ENCODE measurements at regions not wholly inside any gene's neighbourhood (a gene's known extent, or its start where the extent isn't known, plus 50 kb on each side); places are given as distances from the start of the nearest gene placed in this dataset.

DNA sequence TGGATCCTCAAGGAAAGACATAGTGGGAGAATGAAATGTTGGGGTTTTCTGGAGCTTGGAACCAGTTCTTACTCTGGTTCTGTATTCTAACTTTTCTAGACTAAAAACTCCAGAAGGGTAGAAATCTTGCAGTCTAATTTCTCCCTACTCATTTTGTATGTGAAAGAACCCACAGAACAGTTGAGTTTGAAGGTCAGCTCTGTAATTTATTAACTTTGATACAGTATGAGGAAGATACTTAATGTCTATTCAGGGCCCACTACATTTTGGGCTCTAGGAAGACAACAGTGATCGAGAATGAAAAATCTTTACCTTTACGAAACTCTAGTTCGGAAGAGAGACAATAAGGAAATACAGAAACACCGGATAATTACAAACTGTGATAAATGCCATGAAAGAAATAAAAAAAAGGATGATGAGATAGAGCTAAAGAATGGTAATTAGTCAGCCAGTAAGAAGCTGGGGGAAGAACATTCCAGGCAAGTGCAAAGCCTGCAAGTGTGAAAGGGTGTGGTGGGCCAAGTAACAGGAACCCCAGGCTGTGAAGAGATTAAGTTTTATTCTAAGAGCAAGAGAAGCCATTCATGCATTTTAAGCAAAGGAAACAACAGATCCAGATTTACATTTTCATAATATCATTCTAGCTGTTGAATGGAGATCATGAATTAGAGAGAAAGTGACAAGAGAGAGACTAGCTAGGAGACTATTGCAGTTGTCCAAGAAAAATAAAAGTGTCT is 159.9 kb upstream of the HMCN1 start:
- no peak for DNase-seq

DNA sequence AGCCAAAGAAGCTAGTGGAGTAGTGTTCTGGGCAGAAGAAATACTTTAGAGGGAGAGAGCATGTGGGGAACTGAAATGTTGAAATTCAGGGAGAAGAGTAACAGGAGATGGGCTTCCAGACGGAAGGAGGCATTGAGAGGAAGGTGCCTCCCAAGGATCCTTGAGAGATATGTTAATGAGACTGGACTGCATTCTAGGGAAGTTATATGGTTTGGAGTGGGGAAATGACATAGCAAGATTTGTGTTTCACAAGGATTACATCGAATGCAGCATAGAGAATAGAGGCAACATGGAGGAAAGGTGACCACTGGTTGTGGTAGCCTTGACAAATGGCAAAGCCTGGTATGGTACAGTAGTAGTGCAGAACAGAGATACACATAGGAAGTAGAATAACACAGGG is 160.5 kb upstream of the HMCN1 start:
- DNase-seq: no peak

GRCh38 chr1:185573162-185573561 is 161.0 kb upstream of the HMCN1 start:
- DNase-seq: no peak

- no peak for DNase-seq
Observed at GRCh38 chr1:185570962-185571361, 163.2 kb upstream of the HMCN1 start.

DNA sequence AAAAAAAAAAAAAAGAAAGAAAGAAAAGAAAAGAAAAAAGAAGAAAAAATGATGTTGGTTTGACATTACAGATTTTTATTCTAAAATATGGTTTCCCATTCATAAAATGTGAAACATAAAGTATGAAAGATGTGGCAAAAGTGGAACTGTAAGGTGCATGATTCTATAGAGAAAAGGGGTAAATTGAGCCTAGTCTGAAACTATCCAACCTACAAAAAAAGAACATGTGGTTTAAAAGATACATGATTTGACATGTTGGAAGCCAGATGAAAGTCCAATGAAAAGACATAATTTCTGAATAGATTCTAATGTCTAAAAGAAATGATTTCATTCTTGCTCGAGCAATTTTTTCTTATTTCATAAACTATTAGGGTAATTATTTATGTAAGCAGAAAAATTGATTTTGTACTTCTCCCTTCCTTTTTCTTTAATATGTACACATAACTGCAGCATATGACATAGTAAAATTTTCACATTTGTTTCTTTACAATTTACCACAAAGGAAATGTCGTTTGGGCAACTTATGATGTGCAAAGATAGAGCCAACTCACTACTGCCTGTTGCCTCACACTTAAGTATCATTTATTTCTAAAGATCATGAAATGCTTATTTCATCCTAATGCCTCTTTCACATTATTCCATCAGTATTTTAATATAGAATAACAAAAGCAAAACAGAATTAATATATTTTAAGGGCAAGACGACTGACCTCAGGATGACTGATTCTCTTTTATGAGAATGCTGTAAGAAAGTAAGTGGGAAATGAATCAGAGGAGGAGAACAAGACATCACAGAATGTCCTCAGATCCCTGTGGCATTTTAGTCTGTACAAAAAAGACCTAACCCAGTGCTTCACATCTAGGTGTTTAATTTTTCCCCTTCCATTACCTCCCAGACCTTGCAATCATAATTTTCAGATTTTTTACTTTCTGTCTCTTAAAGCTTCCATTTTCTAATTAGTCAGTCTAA is 165.8 kb upstream of the HMCN1 start:
- peak; percentile 33 for DNase-seq

DNA sequence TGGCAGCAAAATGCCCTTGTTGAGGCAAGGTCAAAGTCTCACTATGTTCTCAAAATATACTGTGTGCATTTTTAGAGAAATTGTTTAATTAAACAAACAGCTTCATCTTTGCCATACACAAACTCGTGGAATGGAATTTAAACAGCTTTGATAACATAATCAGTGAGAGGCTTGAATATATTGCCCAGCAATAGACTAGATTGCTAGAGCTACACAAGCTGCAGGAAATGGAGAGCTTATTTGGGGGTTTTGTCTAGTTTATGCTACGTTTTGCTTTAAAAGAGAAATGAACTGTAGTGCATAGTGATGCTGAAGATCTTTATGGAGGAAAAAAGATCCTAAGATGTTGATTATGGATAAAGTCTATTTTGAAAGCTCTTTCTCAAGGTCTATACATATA is 166.8 kb upstream of the HMCN1 start:
- DNase-seq: no peak

GRCh38 chr1:185566995-185567394 is 167.2 kb upstream of the HMCN1 start:
- peak; percentile 70 for DNase-seq

DNA sequence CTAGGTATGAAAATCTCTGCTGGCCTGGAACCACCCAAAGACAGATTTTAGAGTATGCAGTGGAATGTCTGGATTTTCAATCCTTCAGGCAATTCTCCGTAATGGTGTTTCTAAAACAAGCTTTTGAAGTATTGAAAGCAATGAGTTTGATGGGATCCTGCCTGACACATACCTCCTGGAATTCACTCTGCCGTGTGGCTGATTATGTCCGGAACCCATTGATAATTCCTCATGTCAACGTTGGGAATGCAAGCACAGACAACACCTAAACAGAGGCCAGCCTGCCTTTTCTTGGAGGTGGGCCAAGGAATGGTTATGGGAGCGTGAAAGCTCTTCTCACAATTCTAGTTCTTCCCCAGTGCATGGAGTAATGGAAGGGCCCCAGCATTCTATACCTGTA is 168.9 kb upstream of the HMCN1 start:
- DNase-seq: no peak

- no peak for DNase-seq
Observed at GRCh38 chr1:185564816-185565215, 169.4 kb upstream of the HMCN1 start.

DNA sequence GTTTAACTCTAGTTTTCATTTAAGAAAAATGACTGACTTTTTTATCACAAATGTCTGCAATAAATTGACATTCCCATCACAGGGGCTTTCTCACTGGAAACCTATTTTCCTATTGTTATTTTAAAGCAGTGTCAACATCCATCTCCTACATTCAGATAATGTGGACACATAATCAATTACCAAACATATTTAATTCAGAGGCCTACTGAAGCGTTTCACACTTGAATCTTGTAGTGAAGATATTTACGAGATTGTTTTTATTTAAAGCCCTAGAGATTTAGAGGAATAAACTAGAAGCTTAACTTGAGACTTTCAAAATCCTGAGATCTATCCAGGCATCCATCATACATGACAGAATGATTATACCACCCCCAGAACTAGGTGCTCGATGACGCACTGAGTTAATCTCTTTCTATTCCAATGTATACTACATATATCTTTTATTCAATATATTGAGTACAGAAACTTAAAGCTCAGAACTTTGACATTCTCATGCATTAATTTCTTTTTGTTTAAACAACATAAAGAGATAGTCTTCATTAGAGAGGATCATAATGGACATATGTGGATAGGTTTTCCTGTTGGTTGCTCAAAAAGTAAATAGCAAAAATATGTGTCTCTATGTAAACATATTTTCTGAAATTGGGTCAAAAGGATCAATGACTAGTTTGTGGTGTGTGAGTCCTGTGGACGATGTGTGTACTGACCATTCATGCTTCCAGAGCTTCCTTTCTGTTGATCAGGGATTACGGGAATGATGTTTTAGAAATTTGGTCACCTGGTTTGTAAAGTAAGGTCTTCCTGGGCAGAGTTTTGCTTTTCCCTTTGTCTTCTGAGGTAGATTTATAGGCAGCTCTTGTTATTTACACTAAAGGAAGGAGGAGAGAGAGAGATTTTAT is 171.5 kb upstream of the HMCN1 start:
- DNase-seq: no peak

- DNase-seq: peak; percentile 47
Observed at GRCh38 chr1:185561629-185562028, 172.6 kb upstream of the HMCN1 start.

DNA sequence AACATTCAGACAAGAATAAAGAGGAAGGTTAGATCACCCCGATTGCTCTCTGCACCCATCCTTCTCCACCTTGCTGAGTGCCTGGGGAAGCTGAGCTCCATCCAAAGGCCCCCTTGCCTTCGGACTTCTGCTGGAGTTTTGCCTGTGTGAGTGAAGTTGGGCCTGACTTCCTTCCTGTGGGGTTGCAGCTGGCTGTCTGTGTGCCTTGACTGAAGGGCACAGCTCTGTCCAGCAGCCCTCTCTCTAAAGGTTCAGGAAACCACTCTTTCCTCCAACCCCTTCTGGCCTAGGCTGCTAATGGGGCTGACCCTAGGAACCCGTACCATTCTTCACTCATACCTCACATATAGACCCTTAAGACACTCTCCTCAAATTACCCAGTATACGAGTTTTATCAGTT is 173.4 kb upstream of the HMCN1 start:
- no peak for DNase-seq

DNA sequence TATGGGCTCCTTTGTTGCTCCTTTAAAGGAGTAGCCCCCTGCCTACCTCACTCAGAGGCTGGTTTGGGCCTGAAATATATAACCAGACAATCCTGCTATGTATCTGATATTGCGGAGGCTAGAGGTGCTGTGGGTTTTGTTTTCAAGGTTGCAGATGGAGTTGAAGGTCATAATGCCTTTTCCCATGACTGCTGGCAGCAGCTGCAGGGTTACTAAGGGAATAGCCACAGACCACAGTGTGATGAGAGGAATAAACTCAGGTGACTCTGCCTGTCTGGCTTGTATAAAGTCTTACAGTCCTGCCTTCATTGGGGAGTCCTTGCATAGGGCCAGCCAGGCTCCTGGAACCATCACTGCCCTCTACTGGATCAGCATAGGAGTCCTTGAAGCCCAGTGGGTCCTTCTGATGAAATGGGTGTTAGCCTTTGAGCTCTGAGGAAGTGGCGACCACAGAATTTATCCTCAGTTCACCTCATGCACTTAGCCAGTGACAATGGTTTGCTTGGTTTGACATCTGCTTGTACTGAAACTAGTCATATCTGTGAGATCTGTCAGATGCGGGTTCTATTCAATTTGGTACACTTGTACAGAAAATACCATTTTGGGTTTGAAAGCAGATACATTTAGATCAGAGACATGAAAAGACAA is 174.4 kb upstream of the HMCN1 start:
- peak; percentile 87 for DNase-seq

DNA sequence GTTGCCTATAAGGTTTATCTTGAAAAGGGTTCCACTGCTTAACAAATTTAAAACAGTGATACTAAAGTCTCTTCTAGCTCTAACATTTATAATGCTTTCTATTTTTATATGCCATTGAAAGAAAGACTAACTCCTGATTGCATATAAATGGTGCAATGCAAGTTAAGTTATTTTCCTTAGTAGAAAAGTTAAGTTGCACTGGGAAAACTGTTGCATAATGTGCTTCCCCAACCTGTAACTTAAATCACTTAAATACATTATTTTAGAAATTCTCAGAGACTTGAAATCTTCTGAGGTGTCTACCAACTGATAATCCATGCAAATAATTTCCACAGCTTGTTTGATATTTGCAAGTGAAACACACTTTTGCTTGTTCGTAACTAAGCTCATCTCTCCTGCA is 175.0 kb upstream of the HMCN1 start:
- DNase-seq: no peak

DNA sequence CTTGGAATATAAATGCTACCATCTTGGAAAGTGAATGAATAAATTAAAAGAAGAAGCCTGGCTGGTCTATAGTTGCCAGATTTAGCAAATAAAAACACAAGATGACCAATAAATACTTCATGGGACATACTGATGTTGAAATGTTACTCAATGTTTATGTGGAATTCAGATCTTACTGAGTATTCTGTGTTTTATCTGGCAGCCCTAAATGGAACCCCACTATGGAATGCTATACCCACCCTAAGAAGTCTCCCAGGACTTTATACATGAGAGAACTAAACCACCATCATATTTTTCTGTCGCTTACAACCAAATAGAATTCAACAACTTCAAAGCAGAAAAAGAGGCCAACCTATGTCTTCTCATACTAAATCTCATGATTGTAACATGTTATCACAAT is 177.6 kb upstream of the HMCN1 start:
- DNase-seq: no peak

- DNase-seq: no peak
Observed at GRCh38 chr1:185555743-185556142, 178.4 kb upstream of the HMCN1 start.

- no peak for DNase-seq
Observed at GRCh38 chr1:185551008-185551407, 183.2 kb upstream of the HMCN1 start.

DNA sequence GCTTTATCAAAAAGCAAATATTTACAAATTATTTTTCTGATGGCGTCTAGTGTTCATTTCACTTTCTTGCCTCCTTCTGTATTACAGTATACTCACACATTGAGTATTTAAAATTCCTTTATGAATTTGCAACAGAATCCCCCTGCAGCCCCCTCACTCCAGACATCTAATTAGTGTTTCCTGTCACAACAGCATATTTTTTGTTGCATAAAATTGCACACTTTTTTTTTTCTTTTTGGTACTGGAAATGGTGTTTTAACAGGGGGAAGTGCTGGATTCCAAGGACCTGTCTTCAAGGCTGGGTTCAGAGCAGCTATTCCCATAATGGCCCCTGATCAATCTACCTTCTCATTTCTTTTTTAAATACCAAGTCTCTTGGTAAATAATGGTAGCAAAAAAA is 184.3 kb upstream of the HMCN1 start:
- DNase-seq: no peak

GRCh38 chr1:185546029-185546428 is 188.2 kb upstream of the HMCN1 start:
- no peak for DNase-seq

DNA sequence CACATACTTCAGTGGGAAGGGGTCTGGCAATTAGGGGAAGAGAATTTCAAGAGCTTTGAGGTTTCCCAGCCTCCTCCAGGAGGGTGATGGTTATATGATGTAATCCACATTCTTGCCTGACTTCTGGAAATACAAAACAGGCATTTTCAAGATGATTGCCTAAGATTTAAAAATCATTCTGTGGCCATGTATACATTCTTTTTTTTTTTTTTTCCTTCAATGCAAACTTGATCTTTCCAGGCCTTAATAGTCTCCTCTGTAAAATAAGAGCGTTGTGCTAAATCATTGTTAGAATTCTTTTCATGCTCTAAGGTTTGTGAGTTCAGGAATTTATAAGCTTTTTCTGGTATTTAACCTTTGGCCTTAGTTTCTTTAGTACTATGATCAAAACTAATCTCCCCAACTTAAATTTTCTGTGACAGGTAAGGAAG is 192.3 kb upstream of the HMCN1 start:
- no peak for DNase-seq

- DNase-seq: no peak
Observed at GRCh38 chr1:185540295-185540694, 193.9 kb upstream of the HMCN1 start.

GRCh38 chr1:185539277-185539943 is 194.8 kb upstream of the HMCN1 start:
- peak; percentile 5 for DNase-seq

All from activated CD4-positive, alpha-beta T cell treated with anti-CD3 and anti-CD28 coated beads, Interleukin-2, Interleukin-6, amounts not matched to agents 100 ng/mL and 50 ng/mL, durations not matched to agents 16 hours and 8 hours (primary cell).